ENCODE measurements at regions not wholly inside any gene's neighbourhood (a gene's known extent, or its start where the extent isn't known, plus 50 kb on each side); places are given as distances from the start of the nearest gene placed in this dataset.

DNA sequence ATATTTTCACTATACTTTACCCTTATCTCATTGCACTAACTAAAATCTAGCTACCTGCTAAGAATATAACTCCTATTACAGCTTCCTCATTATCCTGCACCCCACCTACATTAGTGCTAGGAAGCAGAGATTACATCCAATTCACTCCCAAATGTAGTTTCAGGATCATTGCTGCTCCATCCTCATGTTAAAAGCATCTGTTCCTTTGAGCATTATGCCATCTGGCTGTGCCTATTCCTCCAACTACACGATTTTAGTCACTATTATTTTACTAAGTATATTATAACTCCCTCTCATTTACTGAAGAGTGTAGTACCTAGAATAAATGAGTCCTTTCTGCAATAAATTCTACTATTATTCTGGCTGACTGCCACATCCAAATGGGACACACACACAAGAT is 1586.9 kb downstream of the TECRL start:
- TF ChIP-seq POLR2AphosphoS5 (IDR thresholded peaks at IDR 0.05; ENCODE audit: low read length) (no peak), ASH2L (IDR thresholded peaks at IDR 0.05; ENCODE audit: borderline replicate concordance, low read depth) (no peak), RFX5 (IDR thresholded peaks at IDR 0.05; ENCODE audit: low read depth, low read length) (no peak), SUZ12 (IDR thresholded peaks at IDR 0.05; ENCODE audit: unreplicated experiment) (no peak), MTA2 (IDR thresholded peaks at IDR 0.05; ENCODE audit: low read depth) (no peak), WRNIP1 (IDR thresholded peaks at IDR 0.05; ENCODE audit: borderline replicate concordance, low read depth, low read length) (no peak), SREBF2 (IDR thresholded peaks at IDR 0.05; ENCODE audit: low read length) (no peak), PKNOX1 (IDR thresholded peaks at IDR 0.05) (no peak)
- TF ChIP-seq, protein P1, sequence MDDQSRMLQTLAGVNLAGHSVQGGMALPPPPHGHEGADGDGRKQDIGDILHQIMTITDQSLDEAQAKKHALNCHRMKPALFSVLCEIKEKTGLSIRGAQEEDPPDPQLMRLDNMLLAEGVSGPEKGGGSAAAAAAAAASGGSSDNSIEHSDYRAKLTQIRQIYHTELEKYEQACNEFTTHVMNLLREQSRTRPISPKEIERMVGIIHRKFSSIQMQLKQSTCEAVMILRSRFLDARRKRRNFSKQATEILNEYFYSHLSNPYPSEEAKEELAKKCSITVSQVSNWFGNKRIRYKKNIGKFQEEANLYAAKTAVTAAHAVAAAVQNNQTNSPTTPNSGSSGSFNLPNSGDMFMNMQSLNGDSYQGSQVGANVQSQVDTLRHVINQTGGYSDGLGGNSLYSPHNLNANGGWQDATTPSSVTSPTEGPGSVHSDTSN (IDR thresholded peaks at IDR 0.05; ENCODE audit: insufficient replicate concordance, low read depth, low read length) = no peak

All from GM12878 (cell line).